Neural progenitor cell (in vitro differentiated cells): ENCODE measurements at regions not wholly inside any gene's neighbourhood (a gene's known extent, or its start where the extent isn't known, plus 50 kb on each side); places are given as distances from the start of the nearest gene placed in this dataset.

ENCODE experiments used
- CTCF ChIP-seq: fragments of 200-600 bp; sonication (generic); IDR thresholded peaks from 2 replicates; pipeline ENCODE4 v1.5.1; 2017; ENCODE audit warnings: antibody characterized with exemption, mild to moderate bottlenecking
- EZH2 ChIP-seq: fragments of 200-600 bp; sonication (generic); IDR thresholded peaks from 2 replicates; pipeline ENCODE4 v1.6.1; 2017; ENCODE audit warnings: antibody characterized with exemption, mild to moderate bottlenecking, moderate library complexity
- EZH2phosphoT487 ChIP-seq: fragments of 200-600 bp; sonication (generic); IDR thresholded peaks from 2 replicates; pipeline ENCODE4 v1.6.1; 2017; ENCODE audit warnings: antibody characterized with exemption

GRCh38 chr3:118213892-118214291, 820.8 kb downstream of the IGSF11 start:
- no peak for TF ChIP-seq CTCF
- no peak for TF ChIP-seq EZH2
- TF ChIP-seq EZH2phosphoT487: no peak
